H9 (cell line): ENCODE measurements at regions not wholly inside any gene's neighbourhood (a gene's known extent, or its start where the extent isn't known, plus 50 kb on each side); places are given as distances from the start of the nearest gene placed in this dataset.

Experiments used
- DNase-seq: peaks from one replicate; pipeline ENCODE4 v3.0.0-alpha.2; 2017
- H2AFZ ChIP-seq: one replicate; pipeline ENCODE4 v1.6.1; 2013; ENCODE audit warnings: mild to moderate bottlenecking, low read length, control low read depth, moderate library complexity
- H2AK5ac ChIP-seq: 2 replicates; pipeline ENCODE4 v1.6.1; 2013; ENCODE audit warnings: low read length, control low read depth, mixed read lengths; ENCODE audit not compliant: insufficient read length
- H2BK120ac ChIP-seq: one replicate; pipeline ENCODE4 v1.6.1; 2013; ENCODE audit warnings: low read depth, mild to moderate bottlenecking, low read length, control low read depth, inconsistent platforms; ENCODE audit not compliant: poor library complexity, severe bottlenecking
- H2BK12ac ChIP-seq: 2 replicates; pipeline ENCODE4 v1.6.1; 2013; ENCODE audit warnings: low read length, control low read depth, mixed read lengths, low read depth; ENCODE audit not compliant: insufficient read length
- H2BK15ac ChIP-seq: 2 replicates; pipeline ENCODE4 v1.6.1; 2013; ENCODE audit warnings: low read depth, low read length, control low read depth
- H2BK20ac ChIP-seq: one replicate; pipeline ENCODE4 v1.6.1; 2013; ENCODE audit warnings: low read depth, mild to moderate bottlenecking, low read length, control low read depth, inconsistent platforms; ENCODE audit not compliant: poor library complexity, severe bottlenecking
- H2BK5ac ChIP-seq: 2 replicates; pipeline ENCODE4 v1.6.1; 2013; ENCODE audit warnings: low read length, control low read depth, mixed read lengths; ENCODE audit not compliant: insufficient read length
- H3K14ac ChIP-seq: 2 replicates; pipeline ENCODE4 v1.6.1; 2013; ENCODE audit warnings: low read length, control low read depth; ENCODE audit not compliant: insufficient read depth
- H3K18ac ChIP-seq: 2 replicates; pipeline ENCODE4 v1.6.1; 2013; ENCODE audit warnings: low read depth, mild to moderate bottlenecking, mixed read lengths, low read length, control low read depth; ENCODE audit not compliant: insufficient read length
- H3K23ac ChIP-seq: 2 replicates; pipeline ENCODE4 v1.6.1; 2013; ENCODE audit warnings: low read length, control low read depth, mixed read lengths, low read depth; ENCODE audit not compliant: insufficient read length
- H3K23me2 ChIP-seq: 2 replicates; pipeline ENCODE4 v1.6.1; 2013; ENCODE audit warnings: low read depth, mild to moderate bottlenecking, mixed read lengths, low read length, control low read depth; ENCODE audit not compliant: insufficient read length, poor library complexity, severe bottlenecking
- H3K27ac ChIP-seq: 2 replicates; pipeline ENCODE4 v1.5.1; 2013; ENCODE audit warnings: low read length, control low read depth, mixed read lengths, low read depth; ENCODE audit not compliant: insufficient read length
- H3K27me3 ChIP-seq: 2 replicates; pipeline ENCODE4 v1.6.1; 2013; ENCODE audit warnings: low read length, control low read depth, inconsistent platforms; ENCODE audit not compliant: insufficient read depth
- H3K4ac ChIP-seq: 2 replicates; pipeline ENCODE4 v1.6.1; 2013; ENCODE audit warnings: low read depth, mild to moderate bottlenecking, control low read depth, inconsistent platforms, low read length, moderate library complexity
- H3K4me1 ChIP-seq: 2 replicates; pipeline ENCODE4 v1.6.1; 2013; ENCODE audit warnings: low read length, control low read depth, inconsistent platforms; ENCODE audit not compliant: insufficient read depth
- H3K4me2 ChIP-seq: 2 replicates; pipeline ENCODE4 v1.6.1; 2013; ENCODE audit warnings: low read length, control low read depth, mixed read lengths; ENCODE audit not compliant: insufficient read length, insufficient read depth
- H3K56ac ChIP-seq: 2 replicates; pipeline ENCODE4 v1.6.1; 2013; ENCODE audit warnings: low read depth, mild to moderate bottlenecking, mixed read lengths, low read length, control low read depth; ENCODE audit not compliant: insufficient read length
- H3K79me1 ChIP-seq: 2 replicates; pipeline ENCODE4 v1.6.1; 2013; ENCODE audit warnings: low read depth, mild to moderate bottlenecking, moderate library complexity, low read length, control low read depth, inconsistent platforms; ENCODE audit not compliant: insufficient read depth, poor library complexity, severe bottlenecking
- H3K79me2 ChIP-seq: 2 replicates; pipeline ENCODE4 v1.6.1; 2013; ENCODE audit warnings: low read length, control low read depth, inconsistent platforms; ENCODE audit not compliant: insufficient read depth
- H3K9ac ChIP-seq: 2 replicates; pipeline ENCODE4 v1.6.1; 2013; ENCODE audit warnings: low read length, control low read depth, mixed read lengths; ENCODE audit not compliant: insufficient read length; ENCODE audit errors: extremely low read depth
- H3K9me3 ChIP-seq: one replicate; pipeline ENCODE4 v1.6.1; 2013; ENCODE audit warnings: low read depth, low read length, inconsistent platforms; ENCODE audit not compliant: control insufficient read depth
- H3T11ph ChIP-seq: one replicate; pipeline ENCODE4 v1.6.1; 2013; ENCODE audit warnings: mild to moderate bottlenecking, low read length, control low read depth, inconsistent platforms
- H4K20me1 ChIP-seq: one replicate; pipeline ENCODE4 v1.6.1; 2013; ENCODE audit not compliant: control insufficient read depth, insufficient read length, insufficient read depth
- H4K5ac ChIP-seq: 2 replicates; pipeline ENCODE4 v1.6.1; 2013; ENCODE audit warnings: low read depth, mild to moderate bottlenecking, mixed read lengths, low read length, control low read depth; ENCODE audit not compliant: insufficient read length
- H4K8ac ChIP-seq: replicated peaks from 2 replicates; pipeline ENCODE4 v1.6.1; 2013; ENCODE audit warnings: low read length, control low read depth, mixed read lengths, low read depth; ENCODE audit not compliant: insufficient read length
- H4K91ac ChIP-seq: 2 replicates; pipeline ENCODE4 v1.6.1; 2013; ENCODE audit warnings: low read depth, mild to moderate bottlenecking, moderate library complexity, mixed read lengths, low read length, control low read depth; ENCODE audit not compliant: insufficient read length
- H3K27ac Mint-ChIP-seq, 3 experiments: 2 replicates in 2 of 3; 3 replicates in 1 of 3; pipeline ENCODE4 v1.8.0; 2020 to 2021; ENCODE audit warnings: mixed read lengths in 3 of 3, mild to moderate bottlenecking in 1 of 3, moderate library complexity in 1 of 3
- H3K27me3 Mint-ChIP-seq: 2 replicates; pipeline ENCODE4 v1.8.0; 2021; ENCODE audit warnings: low read depth, mild to moderate bottlenecking, moderate library complexity, mixed read lengths
- H3K36me3 Mint-ChIP-seq, 3 experiments: 2 replicates in 2 of 3; 3 replicates in 1 of 3; pipeline ENCODE4 v1.8.0; 2020 to 2021; ENCODE audit warnings: low read depth in 3 of 3, mixed read lengths in 3 of 3; ENCODE audit not compliant: insufficient read depth in 1 of 3
- H3K4me1 Mint-ChIP-seq, 2 experiments: 2 replicates each; pipeline ENCODE4 v1.8.0; 2020; ENCODE audit warnings: mixed read lengths in 2 of 2
- H3K4me3 Mint-ChIP-seq, 2 experiments: 2 replicates in 1 of 2; 3 replicates in 1 of 2; pipeline ENCODE4 v1.8.0; 2020 to 2021; ENCODE audit warnings: mild to moderate bottlenecking in 2 of 2, mixed read lengths in 2 of 2, moderate library complexity in 1 of 2
- H3K9me3 Mint-ChIP-seq, 2 experiments: 2 replicates in 1 of 2; 3 replicates in 1 of 2; pipeline ENCODE4 v1.8.0; 2020; ENCODE audit warnings: mild to moderate bottlenecking in 2 of 2, mixed read lengths in 2 of 2, moderate library complexity in 1 of 2
- WGBS: extraction: QIAGEN DNeasy Blood & Tissue Kit; methylation state at CpG from one replicate; pipeline ENCODE4 v1.1.7; 2013; ENCODE audit warnings: missing lambda C conversion rate, low lambda C conversion rate, mixed read lengths; ENCODE audit not compliant: insufficient read length; ENCODE audit errors: extremely low coverage; 5-methylcytosine and 5-hydroxymethylcytosine counted together
- TF ChIP-seq, protein P1 (sequence below): fragments of 200-600 bp; sonication (generic); conservative IDR thresholded peaks from 3 replicates; pipeline ENCODE4 v1.8.0; 2021; ENCODE audit warnings: antibody characterized with exemption, mild to moderate bottlenecking

DNA sequence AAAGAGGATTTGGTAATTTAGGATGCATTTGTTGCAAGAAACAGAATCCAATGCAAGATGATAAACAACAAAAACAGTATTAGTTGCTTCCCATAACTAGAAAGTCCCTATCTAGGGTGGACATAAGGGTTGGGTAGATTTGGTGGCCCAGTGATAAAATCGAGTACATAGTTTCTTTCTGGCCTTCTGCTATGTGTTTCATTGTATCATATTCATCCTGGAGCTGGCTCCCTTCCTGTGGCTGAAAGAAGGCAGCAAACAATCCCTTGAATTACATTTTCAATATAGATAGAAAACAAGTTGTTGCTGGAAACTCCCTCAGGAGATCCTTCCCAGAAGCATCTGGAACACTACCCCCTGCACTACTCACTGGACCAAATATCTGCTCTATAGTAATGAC is 135.1 kb downstream of the ID4 start:
- H3K79me2 ChIP-seq, result no peaks in the 10 kb centered on the region
- TF ChIP-seq, protein P1, sequence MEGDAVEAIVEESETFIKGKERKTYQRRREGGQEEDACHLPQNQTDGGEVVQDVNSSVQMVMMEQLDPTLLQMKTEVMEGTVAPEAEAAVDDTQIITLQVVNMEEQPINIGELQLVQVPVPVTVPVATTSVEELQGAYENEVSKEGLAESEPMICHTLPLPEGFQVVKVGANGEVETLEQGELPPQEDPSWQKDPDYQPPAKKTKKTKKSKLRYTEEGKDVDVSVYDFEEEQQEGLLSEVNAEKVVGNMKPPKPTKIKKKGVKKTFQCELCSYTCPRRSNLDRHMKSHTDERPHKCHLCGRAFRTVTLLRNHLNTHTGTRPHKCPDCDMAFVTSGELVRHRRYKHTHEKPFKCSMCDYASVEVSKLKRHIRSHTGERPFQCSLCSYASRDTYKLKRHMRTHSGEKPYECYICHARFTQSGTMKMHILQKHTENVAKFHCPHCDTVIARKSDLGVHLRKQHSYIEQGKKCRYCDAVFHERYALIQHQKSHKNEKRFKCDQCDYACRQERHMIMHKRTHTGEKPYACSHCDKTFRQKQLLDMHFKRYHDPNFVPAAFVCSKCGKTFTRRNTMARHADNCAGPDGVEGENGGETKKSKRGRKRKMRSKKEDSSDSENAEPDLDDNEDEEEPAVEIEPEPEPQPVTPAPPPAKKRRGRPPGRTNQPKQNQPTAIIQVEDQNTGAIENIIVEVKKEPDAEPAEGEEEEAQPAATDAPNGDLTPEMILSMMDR, result no peak
- no peaks in the 10 kb centered on the region for H3K4me1 ChIP-seq
- H3K56ac ChIP-seq, result no peak overlapping the region
- no peak overlapping the region for H3K23ac ChIP-seq
- WGBS, result no CpG with 5 or more reads among the region's 1 CpG
- Mint-ChIP-seq H3K4me3 (no peak overlapping the region), H3K36me3 (no peaks in the 10 kb centered on the region), H3K4me1 (no peaks in the 10 kb centered on the region), H3K27me3 (no peaks in the 10 kb centered on the region), H3K27ac (no peak overlapping the region), H3K9me3 (no peaks in the 10 kb centered on the region)
- no peaks in the 10 kb centered on the region for H3K23me2 ChIP-seq
- DNase-seq, result no peak
- H3K79me1 ChIP-seq, result no peaks in the 10 kb centered on the region
- no peak overlapping the region for H4K8ac ChIP-seq
- no peak overlapping the region for H2BK5ac ChIP-seq
- no peak overlapping the region for H4K5ac ChIP-seq
- no peak overlapping the region for H2AFZ ChIP-seq
- no peak overlapping the region for H3K9ac ChIP-seq
- no peak overlapping the region for H2BK20ac ChIP-seq
- H3K9me3 ChIP-seq, result no peaks in the 10 kb centered on the region
- H4K91ac ChIP-seq, result no peak overlapping the region
- H3K27ac ChIP-seq, result no peak overlapping the region
- H4K20me1 ChIP-seq, result no peaks in the 10 kb centered on the region
- H2BK15ac ChIP-seq, result no peak overlapping the region
- H3K4ac ChIP-seq, result no peak overlapping the region
- H2AK5ac ChIP-seq, result no peak overlapping the region
- H3T11ph ChIP-seq, result no peak overlapping the region
- H3K14ac ChIP-seq, result no peak overlapping the region
- H3K27me3 ChIP-seq, result no peaks in the 10 kb centered on the region
- H2BK120ac ChIP-seq, result no peak overlapping the region
- H3K4me2 ChIP-seq, result no peak overlapping the region
- no peak overlapping the region for H3K18ac ChIP-seq
- H2BK12ac ChIP-seq, result no peak overlapping the region
